GM23338 (cell line): ENCODE measurements at regions not wholly inside any gene's neighbourhood (a gene's known extent, or its start where the extent isn't known, plus 50 kb on each side); places are given as distances from the start of the nearest gene placed in this dataset.

Source experiments
- ATAC-seq: fragments of 200-7000 bp; cut with Tn5 transposase; 3 replicates; pipeline ENCODE4 v1.9.1; 2020
- DNase-seq: peaks from one replicate; pipeline ENCODE4 v3.0.0-alpha.2; 2015; ENCODE audit warnings: low spot score
- H2AFZ ChIP-seq: fragments of 200-600 bp; sonication (generic); 2 replicates; pipeline ENCODE4 v1.8.0; 2016; ENCODE audit warnings: antibody characterized with exemption, mild to moderate bottlenecking, moderate library complexity
- H3F3A ChIP-seq: fragments of 200-600 bp; sonication (generic); replicated peaks from 2 replicates; pipeline ENCODE4 v1.8.0; 2017; ENCODE audit warnings: antibody characterized with exemption, mixed run types, low read depth
- H3K27ac ChIP-seq: fragments of 200-600 bp; sonication (generic); 2 replicates; pipeline ENCODE4 v1.6.1; 2016; ENCODE audit warnings: low read depth
- H3K27me3 ChIP-seq: fragments of 200-600 bp; sonication (generic); 2 replicates; pipeline ENCODE4 v1.8.0; 2016; ENCODE audit warnings: mild to moderate bottlenecking, mixed run types, moderate library complexity; ENCODE audit not compliant: insufficient read depth
- H3K36me3 ChIP-seq: fragments of 200-600 bp; sonication (generic); 2 replicates; pipeline ENCODE4 v1.8.0; 2016; ENCODE audit warnings: mild to moderate bottlenecking; ENCODE audit not compliant: insufficient read depth
- H3K4me1 ChIP-seq: fragments of 200-600 bp; sonication (generic); 2 replicates; pipeline ENCODE4 v1.8.0; 2016; ENCODE audit warnings: mild to moderate bottlenecking, moderate library complexity; ENCODE audit not compliant: insufficient read depth
- H3K4me2 ChIP-seq: fragments of 200-600 bp; sonication (generic); 2 replicates; pipeline ENCODE4 v1.7.1; 2017; ENCODE audit warnings: mixed run types
- H3K4me3 ChIP-seq: fragments of 200-600 bp; sonication (generic); 2 replicates; pipeline ENCODE4 v1.6.1; 2016; ENCODE audit warnings: mixed run types
- H3K79me2 ChIP-seq: fragments of 200-600 bp; sonication (generic); replicated peaks from 2 replicates; pipeline ENCODE4 v1.8.0; 2017; ENCODE audit warnings: mild to moderate bottlenecking; ENCODE audit not compliant: insufficient read depth
- H3K9me2 ChIP-seq: fragments of 200-600 bp; sonication (generic); 2 replicates; pipeline ENCODE4 v1.8.0; 2017; ENCODE audit not compliant: insufficient read depth
- H4K20me1 ChIP-seq: fragments of 200-600 bp; sonication (generic); replicated peaks from 2 replicates; pipeline ENCODE4 v1.8.0; 2017; ENCODE audit warnings: mild to moderate bottlenecking; ENCODE audit not compliant: insufficient read depth
- H3K27ac Mint-ChIP-seq: 2 replicates; pipeline ENCODE4 v1.8.0; 2020; ENCODE audit warnings: inconsistent platforms, mild to moderate bottlenecking, moderate library complexity, mixed read lengths
- H3K27me3 Mint-ChIP-seq: 3 replicates; pipeline ENCODE4 v1.8.0; 2022; ENCODE audit warnings: low read depth, mild to moderate bottlenecking, moderate library complexity, mixed read lengths, inconsistent platforms; ENCODE audit not compliant: insufficient read depth, poor library complexity
- H3K36me3 Mint-ChIP-seq: 3 replicates; pipeline ENCODE4 v1.8.0; 2021; ENCODE audit warnings: low read depth, mild to moderate bottlenecking, inconsistent platforms, moderate library complexity, mixed read lengths
- H3K4me1 Mint-ChIP-seq: 3 replicates; pipeline ENCODE4 v1.8.0; 2020; ENCODE audit warnings: mild to moderate bottlenecking, inconsistent platforms, mixed read lengths
- H3K4me3 Mint-ChIP-seq: 3 replicates; pipeline ENCODE4 v1.8.0; 2021; ENCODE audit warnings: moderate library complexity, mild to moderate bottlenecking, inconsistent platforms, mixed read lengths
- H3K9me3 Mint-ChIP-seq: 3 replicates; pipeline ENCODE4 v1.8.0; 2020; ENCODE audit warnings: moderate library complexity, mild to moderate bottlenecking, inconsistent platforms, mixed read lengths
- EZH2 ChIP-seq: fragments of 200-600 bp; sonication (generic); IDR thresholded peaks from one replicate; pipeline ENCODE4 v1.8.0; 2017; ENCODE audit warnings: antibody characterized with exemption, mild to moderate bottlenecking, low read depth; ENCODE audit not compliant: unreplicated experiment
- JUNB ChIP-seq: IDR thresholded peaks from one replicate; pipeline ENCODE4 v1.6.1; 2016; ENCODE audit warnings: antibody characterized with exemption; ENCODE audit not compliant: unreplicated experiment
- ZNF114 ChIP-seq: fragments of 250-450 bp; sonication (Bioruptor Pico); IDR thresholded peaks from 2 replicates; pipeline ENCODE4 v1.5.0; 2020; ENCODE audit warnings: mild to moderate bottlenecking, moderate library complexity
- ZNF331 ChIP-seq: fragments of 250-450 bp; sonication (Bioruptor Pico); IDR thresholded peaks from 2 replicates; pipeline ENCODE4 v1.5.0; 2020; ENCODE audit warnings: low read depth, mild to moderate bottlenecking, moderate library complexity
- TF ChIP-seq, protein P1 (sequence below): fragments of 250-450 bp; sonication (Bioruptor Pico); IDR thresholded peaks from 2 replicates; pipeline ENCODE4 v1.5.0; 2020; ENCODE audit warnings: mild to moderate bottlenecking, moderate library complexity
- TF ChIP-seq, protein P2 (sequence below): IDR thresholded peaks from 2 replicates; pipeline ENCODE4 v1.6.1; 2016; ENCODE audit warnings: antibody characterized with exemption

GRCh38 chr3:187906416-187906815, 161.1 kb upstream of the BCL6 start (continued):
- TF ChIP-seq, protein P1, sequence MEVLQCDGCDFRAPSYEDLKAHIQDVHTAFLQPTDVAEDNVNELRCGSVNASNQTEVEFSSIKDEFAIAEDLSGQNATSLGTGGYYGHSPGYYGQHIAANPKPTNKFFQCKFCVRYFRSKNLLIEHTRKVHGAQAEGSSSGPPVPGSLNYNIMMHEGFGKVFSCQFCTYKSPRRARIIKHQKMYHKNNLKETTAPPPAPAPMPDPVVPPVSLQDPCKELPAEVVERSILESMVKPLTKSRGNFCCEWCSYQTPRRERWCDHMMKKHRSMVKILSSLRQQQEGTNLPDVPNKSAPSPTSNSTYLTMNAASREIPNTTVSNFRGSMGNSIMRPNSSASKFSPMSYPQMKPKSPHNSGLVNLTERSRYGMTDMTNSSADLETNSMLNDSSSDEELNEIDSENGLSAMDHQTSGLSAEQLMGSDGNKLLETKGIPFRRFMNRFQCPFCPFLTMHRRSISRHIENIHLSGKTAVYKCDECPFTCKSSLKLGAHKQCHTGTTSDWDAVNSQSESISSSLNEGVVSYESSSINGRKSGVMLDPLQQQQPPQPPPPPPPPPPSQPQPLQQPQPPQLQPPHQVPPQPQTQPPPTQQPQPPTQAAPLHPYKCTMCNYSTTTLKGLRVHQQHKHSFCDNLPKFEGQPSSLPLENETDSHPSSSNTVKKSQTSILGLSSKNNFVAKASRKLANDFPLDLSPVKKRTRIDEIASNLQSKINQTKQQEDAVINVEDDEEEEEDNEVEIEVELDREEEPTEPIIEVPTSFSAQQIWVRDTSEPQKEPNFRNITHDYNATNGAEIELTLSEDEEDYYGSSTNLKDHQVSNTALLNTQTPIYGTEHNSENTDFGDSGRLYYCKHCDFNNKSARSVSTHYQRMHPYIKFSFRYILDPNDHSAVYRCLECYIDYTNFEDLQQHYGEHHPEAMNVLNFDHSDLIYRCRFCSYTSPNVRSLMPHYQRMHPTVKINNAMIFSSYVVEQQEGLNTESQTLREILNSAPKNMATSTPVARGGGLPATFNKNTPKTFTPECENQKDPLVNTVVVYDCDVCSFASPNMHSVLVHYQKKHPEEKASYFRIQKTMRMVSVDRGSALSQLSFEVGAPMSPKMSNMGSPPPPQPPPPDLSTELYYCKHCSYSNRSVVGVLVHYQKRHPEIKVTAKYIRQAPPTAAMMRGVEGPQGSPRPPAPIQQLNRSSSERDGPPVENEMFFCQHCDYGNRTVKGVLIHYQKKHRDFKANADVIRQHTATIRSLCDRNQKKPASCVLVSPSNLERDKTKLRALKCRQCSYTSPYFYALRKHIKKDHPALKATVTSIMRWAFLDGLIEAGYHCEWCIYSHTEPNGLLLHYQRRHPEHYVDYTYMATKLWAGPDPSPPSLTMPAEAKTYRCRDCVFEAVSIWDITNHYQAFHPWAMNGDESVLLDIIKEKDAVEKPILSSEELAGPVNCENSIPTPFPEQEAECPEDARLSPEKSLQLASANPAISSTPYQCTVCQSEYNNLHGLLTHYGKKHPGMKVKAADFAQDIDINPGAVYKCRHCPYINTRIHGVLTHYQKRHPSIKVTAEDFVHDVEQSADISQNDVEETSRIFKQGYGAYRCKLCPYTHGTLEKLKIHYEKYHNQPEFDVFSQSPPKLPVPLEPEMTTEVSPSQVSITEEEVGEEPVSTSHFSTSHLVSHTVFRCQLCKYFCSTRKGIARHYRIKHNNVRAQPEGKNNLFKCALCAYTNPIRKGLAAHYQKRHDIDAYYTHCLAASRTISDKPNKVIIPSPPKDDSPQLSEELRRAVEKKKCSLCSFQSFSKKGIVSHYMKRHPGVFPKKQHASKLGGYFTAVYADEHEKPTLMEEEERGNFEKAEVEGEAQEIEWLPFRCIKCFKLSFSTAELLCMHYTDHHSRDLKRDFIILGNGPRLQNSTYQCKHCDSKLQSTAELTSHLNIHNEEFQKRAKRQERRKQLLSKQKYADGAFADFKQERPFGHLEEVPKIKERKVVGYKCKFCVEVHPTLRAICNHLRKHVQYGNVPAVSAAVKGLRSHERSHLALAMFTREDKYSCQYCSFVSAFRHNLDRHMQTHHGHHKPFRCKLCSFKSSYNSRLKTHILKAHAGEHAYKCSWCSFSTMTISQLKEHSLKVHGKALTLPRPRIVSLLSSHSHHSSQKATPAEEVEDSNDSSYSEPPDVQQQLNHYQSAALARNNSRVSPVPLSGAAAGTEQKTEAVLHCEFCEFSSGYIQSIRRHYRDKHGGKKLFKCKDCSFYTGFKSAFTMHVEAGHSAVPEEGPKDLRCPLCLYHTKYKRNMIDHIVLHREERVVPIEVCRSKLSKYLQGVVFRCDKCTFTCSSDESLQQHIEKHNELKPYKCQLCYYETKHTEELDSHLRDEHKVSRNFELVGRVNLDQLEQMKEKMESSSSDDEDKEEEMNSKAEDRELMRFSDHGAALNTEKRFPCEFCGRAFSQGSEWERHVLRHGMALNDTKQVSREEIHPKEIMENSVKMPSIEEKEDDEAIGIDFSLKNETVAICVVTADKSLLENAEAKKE (CRISPR knock-in tag), result no peak
- TF ChIP-seq EZH2 (no peak), ZNF114 (CRISPR knock-in tag) (no peak), ZNF331 (CRISPR knock-in tag) (no peak)

DNA sequence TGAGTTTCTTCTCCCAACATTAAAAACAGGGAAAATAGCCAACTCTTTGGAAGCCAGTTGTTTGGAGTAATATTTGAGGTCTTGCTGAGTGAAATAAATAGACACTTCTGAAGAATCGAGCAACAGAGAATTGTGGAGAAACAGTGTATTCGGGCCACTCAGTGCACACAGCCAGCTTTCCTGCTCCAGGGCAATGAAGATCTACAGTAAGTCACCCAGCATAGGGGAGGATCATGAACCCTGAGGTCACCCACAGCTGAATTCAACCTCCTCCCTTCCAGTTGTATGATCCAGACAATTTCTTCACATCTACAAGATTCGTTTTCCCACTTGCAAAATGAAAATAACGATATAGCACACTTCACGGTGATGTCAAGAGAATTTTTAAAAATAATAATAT, 161.7 kb upstream of the BCL6 start:
- no peak overlapping the region for H3K27ac ChIP-seq
- DNase-seq (no peak), ATAC-seq (no peak)
- TF ChIP-seq JUNB (no peak), EZH2 (no peak), ZNF331 (CRISPR knock-in tag) (no peak)
- TF ChIP-seq, protein P2, sequence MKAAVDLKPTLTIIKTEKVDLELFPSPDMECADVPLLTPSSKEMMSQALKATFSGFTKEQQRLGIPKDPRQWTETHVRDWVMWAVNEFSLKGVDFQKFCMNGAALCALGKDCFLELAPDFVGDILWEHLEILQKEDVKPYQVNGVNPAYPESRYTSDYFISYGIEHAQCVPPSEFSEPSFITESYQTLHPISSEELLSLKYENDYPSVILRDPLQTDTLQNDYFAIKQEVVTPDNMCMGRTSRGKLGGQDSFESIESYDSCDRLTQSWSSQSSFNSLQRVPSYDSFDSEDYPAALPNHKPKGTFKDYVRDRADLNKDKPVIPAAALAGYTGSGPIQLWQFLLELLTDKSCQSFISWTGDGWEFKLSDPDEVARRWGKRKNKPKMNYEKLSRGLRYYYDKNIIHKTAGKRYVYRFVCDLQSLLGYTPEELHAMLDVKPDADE, result no peak
- no peak overlapping the region for H2AFZ ChIP-seq
- no peaks in the 10 kb centered on the region for H3K27me3 ChIP-seq
- Mint-ChIP-seq H3K36me3 (no peaks in the 10 kb centered on the region), H3K4me3 (no peak overlapping the region), H3K27me3 (no peaks in the 10 kb centered on the region), H3K4me1 (peaks cover 6% of the 10 kb centered on the region), H3K9me3 (no peaks in the 10 kb centered on the region), H3K27ac (no peak overlapping the region)
- H3K4me3 ChIP-seq, result no peak overlapping the region
- H4K20me1 ChIP-seq, result no peaks in the 10 kb centered on the region
- H3K36me3 ChIP-seq, result no peaks in the 10 kb centered on the region
- no peak overlapping the region for H3K4me2 ChIP-seq
- no peaks in the 10 kb centered on the region for H3K79me2 ChIP-seq
- H3K4me1 ChIP-seq, result peaks cover 8% of the 10 kb centered on the region; the same call in 1 of the 2 replicates
- 0 out of 2 replicates have a peak, but pooled peaks cover 16% of the 10 kb centered on the region for H3K9me2 ChIP-seq
- no peaks in the 10 kb centered on the region for H3F3A ChIP-seq
